ENCODE measurements at regions not wholly inside any gene's neighbourhood (a gene's known extent, or its start where the extent isn't known, plus 50 kb on each side); places are given as distances from the start of the nearest gene placed in this dataset.

GRCh38 chr18:41482501-41482900, 472.5 kb upstream of the PIK3C3 start:
- TF ChIP-seq, protein P1, sequence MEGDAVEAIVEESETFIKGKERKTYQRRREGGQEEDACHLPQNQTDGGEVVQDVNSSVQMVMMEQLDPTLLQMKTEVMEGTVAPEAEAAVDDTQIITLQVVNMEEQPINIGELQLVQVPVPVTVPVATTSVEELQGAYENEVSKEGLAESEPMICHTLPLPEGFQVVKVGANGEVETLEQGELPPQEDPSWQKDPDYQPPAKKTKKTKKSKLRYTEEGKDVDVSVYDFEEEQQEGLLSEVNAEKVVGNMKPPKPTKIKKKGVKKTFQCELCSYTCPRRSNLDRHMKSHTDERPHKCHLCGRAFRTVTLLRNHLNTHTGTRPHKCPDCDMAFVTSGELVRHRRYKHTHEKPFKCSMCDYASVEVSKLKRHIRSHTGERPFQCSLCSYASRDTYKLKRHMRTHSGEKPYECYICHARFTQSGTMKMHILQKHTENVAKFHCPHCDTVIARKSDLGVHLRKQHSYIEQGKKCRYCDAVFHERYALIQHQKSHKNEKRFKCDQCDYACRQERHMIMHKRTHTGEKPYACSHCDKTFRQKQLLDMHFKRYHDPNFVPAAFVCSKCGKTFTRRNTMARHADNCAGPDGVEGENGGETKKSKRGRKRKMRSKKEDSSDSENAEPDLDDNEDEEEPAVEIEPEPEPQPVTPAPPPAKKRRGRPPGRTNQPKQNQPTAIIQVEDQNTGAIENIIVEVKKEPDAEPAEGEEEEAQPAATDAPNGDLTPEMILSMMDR (IDR thresholded peaks at IDR 0.05 in 8 of 11, conservative IDR thresholded peaks at IDR 0.05 in 3 of 11): no peak
- TF ChIP-seq POLR2AphosphoS5 (IDR thresholded peaks at IDR 0.05): no peak
- no peak for TF ChIP-seq POLR2A (IDR thresholded peaks at IDR 0.05)
